ENCODE measurements at regions not wholly inside any gene's neighbourhood (a gene's known extent, or its start where the extent isn't known, plus 50 kb on each side); places are given as distances from the start of the nearest gene placed in this dataset.

GRCh38 chr12:97024393-97024792 lies 117.3 kb downstream of the NEDD1 start:
- H3K4me3 ChIP-seq (ENCODE audit: low read depth, low read length): no peak overlapping the region
- no peak for TF ChIP-seq CTCF (IDR thresholded peaks at IDR 0.05; ENCODE audit: low read depth, low read length)
- no peak for DNase-seq (ENCODE audit: low read depth, low spot score)
- in situ Hi-C loops (cut with HindIII; ENCODE audit: low sequenced_read_pairs): no loop called here

- no peak overlapping the region for H3K4me3 ChIP-seq (ENCODE audit: low read depth, low read length)
Measured at GRCh38 chr12:97026901-97027300, 119.8 kb downstream of the NEDD1 start.

GRCh38 chr12:97027482-97027881 lies 120.4 kb downstream of the NEDD1 start:
- in situ Hi-C loops (cut with HindIII; ENCODE audit: low sequenced_read_pairs): no loop called here
- no peak overlapping the region for H3K4me3 ChIP-seq (ENCODE audit: low read depth, low read length)

More at GRCh38 chr12:97026901-97027300, 119.8 kb downstream of the NEDD1 start:
- no peak for TF ChIP-seq CTCF (IDR thresholded peaks at IDR 0.05; ENCODE audit: low read depth, low read length)
- no peak for DNase-seq (ENCODE audit: low read depth, low spot score)
- in situ Hi-C loops (cut with HindIII; ENCODE audit: low sequenced_read_pairs): no loop called here

GRCh38 chr12:97038131-97038530 lies 131.1 kb downstream of the NEDD1 start:
- no peak overlapping the region for H3K4me3 ChIP-seq (ENCODE audit: low read depth, low read length)
- no peak for TF ChIP-seq CTCF (IDR thresholded peaks at IDR 0.05; ENCODE audit: low read depth, low read length)
- in situ Hi-C loops (cut with HindIII; ENCODE audit: low sequenced_read_pairs): no loop called here
- no peak for DNase-seq (ENCODE audit: low read depth, low spot score)

More at GRCh38 chr12:97027482-97027881, 120.4 kb downstream of the NEDD1 start:
- DNase-seq (ENCODE audit: low read depth, low spot score): no peak
- no peak for TF ChIP-seq CTCF (IDR thresholded peaks at IDR 0.05; ENCODE audit: low read depth, low read length)

- peak; percentile 76 for DNase-seq (ENCODE audit: low read depth, low spot score)
- in situ Hi-C loops (cut with HindIII; ENCODE audit: low sequenced_read_pairs): no loop called here
- TF ChIP-seq CTCF (IDR thresholded peaks at IDR 0.05; ENCODE audit: low read depth, low read length): no peak
- H3K4me3 ChIP-seq (ENCODE audit: low read depth, low read length): no peak overlapping the region
Measured at GRCh38 chr12:97038834-97039233, 131.8 kb downstream of the NEDD1 start.

GRCh38 chr12:97046901-97047300 lies 139.8 kb downstream of the NEDD1 start:
- H3K4me3 ChIP-seq (ENCODE audit: low read depth, low read length): no peak overlapping the region
- DNase-seq (ENCODE audit: low read depth, low spot score): no peak
- in situ Hi-C loops (cut with HindIII; ENCODE audit: low sequenced_read_pairs): no loop called here
- no peak for TF ChIP-seq CTCF (IDR thresholded peaks at IDR 0.05; ENCODE audit: low read depth, low read length)

GRCh38 chr12:97047361-97047760 lies 140.3 kb downstream of the NEDD1 start:
- in situ Hi-C loops (cut with HindIII; ENCODE audit: low sequenced_read_pairs): no loop called here
- no peak for DNase-seq (ENCODE audit: low read depth, low spot score)
- TF ChIP-seq CTCF (IDR thresholded peaks at IDR 0.05; ENCODE audit: low read depth, low read length): no peak
- no peak overlapping the region for H3K4me3 ChIP-seq (ENCODE audit: low read depth, low read length)
